Mesenteric fat pad (tissue), 1 donor: ENCODE measurements at regions not wholly inside any gene's neighbourhood (a gene's known extent, or its start where the extent isn't known, plus 50 kb on each side); places are given as distances from the start of the nearest gene placed in this dataset.
"Not testable (repeated sequence)": the region's sequence is repeated elsewhere in the genome, so short reads cannot be mapped to it uniquely, and the experiment has no call there.

Experiments
- DNase-seq: peaks from one replicate; pipeline ENCODE4 v3.0.0-alpha.2; 2020; ENCODE audit warnings: low spot score
- donor health status: DM: yes; HTN: yes; CAD: no.

- no peak for DNase-seq
These were observed 91.2 kb downstream of the EOMES start for GRCh38 chr3:27630885-27631284.

- no peak for DNase-seq
These were observed 92.8 kb downstream of the EOMES start for GRCh38 chr3:27629366-27629765.

GRCh38 chr3:27628026-27628750 is 93.9 kb downstream of the EOMES start:
- DNase-seq, result no peak

GRCh38 chr3:27626596-27627118 is 95.5 kb downstream of the EOMES start:
- DNase-seq, result no peak

GRCh38 chr3:27625864-27626263 is 96.3 kb downstream of the EOMES start:
- DNase-seq, result no peak

GRCh38 chr3:27623085-27623753 is 98.9 kb downstream of the EOMES start:
- no peak for DNase-seq

GRCh38 chr3:27617552-27617951 is 104.6 kb downstream of the EOMES start:
- DNase-seq, result no peak

GRCh38 chr3:27616031-27616430 is 106.1 kb downstream of the EOMES start:
- no peak for DNase-seq

GRCh38 chr3:27615555-27615954 is 106.6 kb downstream of the EOMES start:
- DNase-seq, result no peak

- no peak for DNase-seq
These were observed 107.5 kb downstream of the EOMES start for GRCh38 chr3:27614592-27614991.

GRCh38 chr3:27613846-27614500 is 108.2 kb downstream of the EOMES start:
- DNase-seq, result no peak

- no peak for DNase-seq
These were observed 111.2 kb downstream of the EOMES start for GRCh38 chr3:27610800-27611525.

GRCh38 chr3:27607370-27607769 is 114.8 kb downstream of the EOMES start:
- no peak for DNase-seq

GRCh38 chr3:27606537-27606936 is 115.6 kb downstream of the EOMES start:
- no peak for DNase-seq

GRCh38 chr3:27601311-27601710 is 117.1 kb upstream of the SLC4A7 start:
- DNase-seq, result not testable (repeated sequence)

GRCh38 chr3:27599741-27600140 is 115.6 kb upstream of the SLC4A7 start:
- not testable (repeated sequence) for DNase-seq

- DNase-seq, result no peak
These were observed 112.7 kb upstream of the SLC4A7 start for GRCh38 chr3:27596921-27597320.

- DNase-seq, result no peak
These were observed 112.2 kb upstream of the SLC4A7 start for GRCh38 chr3:27596334-27596841.

GRCh38 chr3:27594096-27594690 is 110.0 kb upstream of the SLC4A7 start:
- DNase-seq, result no peak

- no peak for DNase-seq
These were observed 109.0 kb upstream of the SLC4A7 start for GRCh38 chr3:27593173-27593572.
